GM21576 (cell line): ENCODE measurements at regions not wholly inside any gene's neighbourhood (a gene's known extent, or its start where the extent isn't known, plus 50 kb on each side); places are given as distances from the start of the nearest gene placed in this dataset.

Experiments used
- ATAC-seq: cut with Tn5 transposase; IDR thresholded peaks from one replicate; pipeline ENCODE4 v1.9.1; 2021; ENCODE audit warnings: mild to moderate bottlenecking, moderate library complexity; ENCODE audit not compliant: unreplicated experiment

DNA sequence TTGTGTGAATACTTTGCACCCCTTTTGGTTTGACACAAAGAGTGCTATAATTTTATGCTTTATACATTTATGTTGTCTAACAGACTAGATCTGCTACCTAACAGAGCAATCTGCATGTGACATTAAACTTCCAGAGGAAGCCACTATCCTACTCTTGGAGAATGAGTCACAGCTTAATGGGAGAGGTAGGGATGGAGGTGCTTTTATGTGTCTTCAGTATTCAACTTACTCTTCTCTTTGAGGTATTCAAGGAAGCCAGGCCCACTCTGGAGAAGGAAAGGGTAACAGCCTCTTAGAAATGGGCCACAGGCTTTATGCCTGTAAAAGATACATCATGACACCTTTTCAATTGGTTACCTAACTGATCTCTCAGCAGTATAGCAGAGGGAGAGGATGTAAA is 85.8 kb upstream of the NEUROD1 start:
- no peak for ATAC-seq

DNA sequence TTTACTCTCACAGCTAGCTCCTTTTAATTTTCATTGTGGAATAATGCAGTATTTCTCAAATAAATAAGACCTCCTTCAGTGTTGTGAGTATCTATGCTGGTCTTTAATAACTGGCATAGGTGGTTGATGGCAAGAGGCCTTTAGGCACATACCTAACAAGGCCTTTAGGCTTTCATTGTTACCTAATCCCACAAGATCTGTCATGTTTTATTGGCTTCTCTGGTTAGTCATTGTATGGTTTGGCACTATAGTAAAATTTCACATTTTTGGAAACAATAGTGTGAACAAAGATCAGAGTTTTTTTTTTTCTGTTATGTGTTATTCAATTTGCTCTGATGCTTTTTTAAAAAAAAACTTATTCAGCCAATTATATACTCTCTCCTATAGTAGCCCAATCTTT is 89.8 kb upstream of the NEUROD1 start:
- no peak for ATAC-seq

DNA sequence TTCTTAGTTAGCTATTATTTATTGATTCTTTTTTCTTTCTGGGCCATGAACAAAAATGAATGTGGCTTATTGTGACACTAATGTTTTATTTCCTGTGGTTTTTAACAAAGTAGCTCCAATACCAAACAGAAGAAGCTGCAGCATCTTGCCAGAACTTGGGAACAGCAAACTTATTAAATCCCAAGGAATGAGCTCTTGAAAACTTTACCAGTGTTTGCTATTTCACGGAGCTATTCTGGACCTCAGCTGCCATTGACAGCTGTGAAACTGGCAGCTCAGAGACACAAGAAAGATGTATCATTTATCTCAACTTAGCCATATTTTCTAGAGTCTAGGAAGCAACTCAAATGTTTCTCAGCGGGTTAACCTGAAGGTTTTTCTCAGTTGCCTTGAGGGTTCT is 91.0 kb upstream of the NEUROD1 start:
- no peak for ATAC-seq

DNA sequence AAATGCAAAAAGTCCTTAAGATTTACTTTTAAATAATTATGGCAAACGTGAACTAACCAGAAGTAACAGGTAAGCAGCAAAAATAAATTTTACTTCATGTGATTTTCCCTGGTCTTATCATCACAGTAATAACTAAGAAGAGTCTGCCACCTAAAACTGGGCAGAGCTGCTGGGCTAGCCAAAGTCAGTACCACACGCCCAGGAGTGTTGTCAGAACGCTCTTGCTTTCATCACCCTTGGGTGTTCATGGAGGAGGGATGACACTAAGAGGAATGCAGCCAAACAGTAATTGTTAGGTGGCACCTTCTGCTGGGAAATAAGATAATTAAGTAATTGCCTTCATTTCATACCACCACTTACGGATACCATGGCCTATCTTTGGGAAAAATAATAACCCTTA is 92.0 kb upstream of the NEUROD1 start:
- no peak for ATAC-seq

DNA sequence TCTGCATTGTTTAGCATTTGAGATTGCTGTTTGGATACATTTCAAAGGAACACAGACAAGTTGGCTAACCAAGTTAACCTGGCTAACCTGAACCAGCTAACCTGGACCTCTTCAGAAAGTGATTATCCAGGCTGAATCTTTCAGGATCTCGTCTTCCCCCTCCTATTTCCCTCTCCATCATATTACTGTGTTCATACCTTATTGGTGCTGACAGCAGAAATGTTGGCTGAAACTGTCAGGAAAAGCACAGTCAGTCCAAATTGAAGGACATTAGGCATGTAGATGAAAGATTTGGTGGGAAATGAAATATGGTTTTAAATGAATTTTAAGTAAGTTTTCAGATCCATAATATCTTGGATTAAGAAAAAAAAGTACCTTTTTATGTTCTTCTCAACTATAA is 92.5 kb upstream of the NEUROD1 start:
- ATAC-seq: no peak

DNA sequence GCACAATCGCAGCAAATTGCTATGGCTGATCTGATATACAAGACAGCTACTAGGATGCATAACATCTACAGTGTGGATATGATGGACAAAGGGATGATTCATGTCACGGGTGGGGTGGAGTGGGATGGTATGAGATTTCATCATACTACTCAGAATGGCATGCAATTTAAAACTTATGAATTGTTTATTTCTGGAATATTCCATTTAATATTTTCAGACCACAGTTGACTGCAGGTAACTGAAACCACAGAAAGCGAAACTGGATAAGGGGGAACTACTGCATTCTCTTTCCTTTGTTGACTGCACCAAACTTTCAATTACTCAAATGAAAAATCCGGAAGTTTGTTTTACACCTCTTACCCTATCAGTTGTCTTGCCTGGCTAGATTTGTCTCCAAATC is 94.4 kb upstream of the NEUROD1 start:
- peak; percentile 62 for ATAC-seq

DNA sequence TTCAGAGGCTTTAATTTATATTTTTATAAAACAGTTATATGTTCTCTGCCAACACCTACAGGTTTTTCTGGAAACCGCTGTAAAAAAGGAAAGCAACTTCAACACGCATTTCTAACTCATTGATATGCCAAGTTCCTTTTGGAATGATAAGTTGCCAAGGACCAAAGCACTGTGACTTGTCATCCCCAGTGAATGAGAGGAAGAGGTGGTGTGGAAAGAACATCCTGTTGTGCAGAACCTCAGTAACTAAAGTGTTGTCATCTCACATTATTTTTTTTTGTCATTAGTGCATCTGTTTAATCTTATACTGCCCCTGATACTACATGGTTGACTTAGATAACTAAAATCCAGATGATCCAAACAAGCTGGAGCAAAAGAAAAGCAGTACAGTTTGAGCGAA is 96.0 kb upstream of the NEUROD1 start:
- ATAC-seq: no peak

DNA sequence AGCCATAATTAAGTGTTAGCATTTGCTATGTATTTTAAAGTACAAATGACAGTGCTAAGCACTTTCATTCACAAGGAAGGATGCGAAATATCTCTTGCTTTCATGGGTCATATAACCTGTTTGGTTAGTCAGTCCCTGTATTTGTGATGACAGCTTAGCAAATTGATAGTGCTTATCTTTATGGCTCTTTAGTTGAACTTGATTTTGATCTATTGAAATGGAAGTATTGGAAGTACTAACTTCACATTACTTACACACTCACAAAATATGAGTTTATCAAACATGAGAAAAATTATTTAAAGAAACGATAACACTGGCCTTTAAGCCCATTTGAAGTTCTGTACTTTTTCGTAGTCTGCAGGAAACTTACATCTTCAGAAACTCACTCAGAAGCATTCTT is 97.4 kb upstream of the NEUROD1 start:
- ATAC-seq: no peak

DNA sequence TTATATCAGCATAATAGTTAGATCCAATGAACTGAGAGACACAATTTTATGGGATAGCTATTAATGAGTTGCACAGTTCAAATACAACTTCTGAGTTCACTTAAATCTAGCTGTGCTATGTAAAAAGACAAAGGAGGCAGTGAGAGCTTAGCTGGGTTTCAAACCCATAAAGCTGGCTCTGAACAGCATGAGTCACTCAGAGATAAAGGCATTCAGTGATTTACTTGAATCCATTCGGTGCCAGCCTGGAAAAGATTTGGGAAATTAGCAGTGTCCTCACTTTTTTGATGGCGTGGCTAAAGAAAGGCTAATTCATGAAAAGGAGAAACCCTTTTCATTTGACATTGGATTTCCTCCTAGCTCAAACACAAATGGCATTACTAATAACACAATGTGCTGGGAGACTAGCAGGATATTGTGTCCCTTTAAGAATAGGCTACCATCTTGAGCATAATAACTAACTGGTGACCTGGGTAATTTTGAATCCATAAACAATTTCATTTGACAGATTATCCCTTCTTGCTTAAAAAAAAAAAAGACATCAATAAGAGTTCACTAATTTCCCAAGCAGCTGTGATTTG is 98.4 kb upstream of the NEUROD1 start:
- no peak for ATAC-seq

DNA sequence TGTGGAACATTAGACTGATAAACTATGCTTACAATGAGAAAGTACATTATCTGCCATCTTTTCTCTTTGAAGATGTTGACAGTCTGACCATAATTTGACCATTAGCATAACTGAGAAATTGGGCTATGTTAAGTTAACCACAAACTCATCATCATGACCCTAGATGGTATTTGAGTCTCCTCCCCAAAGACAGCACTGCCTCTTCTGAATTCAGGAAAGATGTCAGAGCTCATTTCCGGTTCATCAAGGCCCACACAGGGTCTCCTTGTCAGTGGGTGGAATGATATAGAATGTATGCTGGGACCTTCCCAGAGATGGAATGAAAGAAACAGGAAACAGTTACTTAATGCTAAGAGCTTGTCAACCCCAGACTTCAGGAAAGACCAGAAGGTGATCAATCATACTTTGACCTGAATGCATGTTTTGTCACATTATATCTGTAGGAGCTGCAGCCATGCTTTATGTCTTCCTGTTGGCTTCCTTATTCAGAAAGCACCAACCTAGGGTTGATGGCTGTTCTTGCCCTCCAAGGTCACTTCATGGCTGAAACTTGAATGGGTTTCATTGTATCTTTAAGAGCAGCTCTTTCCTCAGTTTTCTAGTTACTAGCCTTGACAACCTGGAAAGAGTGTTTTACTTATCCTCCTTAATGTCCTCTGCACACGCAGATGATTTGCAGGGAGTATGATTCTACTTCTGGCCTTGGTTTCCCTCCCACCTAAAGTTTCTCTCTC is 99.1 kb upstream of the NEUROD1 start:
- no peak for ATAC-seq

DNA sequence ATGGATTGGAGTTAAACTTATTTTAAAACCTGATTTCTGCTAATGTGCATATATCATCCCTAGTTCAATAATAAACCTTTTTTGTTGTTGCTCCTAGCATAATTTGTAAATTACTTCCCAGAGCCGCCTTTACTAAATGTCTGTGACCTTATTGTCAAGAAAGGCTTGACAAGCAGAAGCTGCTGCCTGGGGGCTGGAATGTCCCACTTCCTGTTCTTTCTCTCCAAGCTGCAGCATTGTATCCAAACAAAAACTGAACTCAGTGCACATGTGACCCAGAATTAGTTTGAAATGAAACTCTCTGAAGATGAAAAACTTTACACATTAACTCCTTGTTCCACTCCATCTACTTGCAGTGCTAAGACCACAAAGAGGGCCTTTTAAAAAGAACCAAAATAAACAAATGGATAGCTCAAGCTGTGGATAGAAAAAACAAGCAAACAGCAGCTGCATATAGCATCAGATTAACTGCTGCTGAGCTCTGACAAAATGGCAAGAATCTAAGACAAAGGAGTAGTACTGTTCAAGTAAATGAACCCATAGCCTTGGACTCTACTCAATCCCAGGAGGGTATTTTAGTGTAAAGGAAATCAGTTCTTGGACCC is 99.8 kb upstream of the NEUROD1 start:
- ATAC-seq: peak; percentile 56

DNA sequence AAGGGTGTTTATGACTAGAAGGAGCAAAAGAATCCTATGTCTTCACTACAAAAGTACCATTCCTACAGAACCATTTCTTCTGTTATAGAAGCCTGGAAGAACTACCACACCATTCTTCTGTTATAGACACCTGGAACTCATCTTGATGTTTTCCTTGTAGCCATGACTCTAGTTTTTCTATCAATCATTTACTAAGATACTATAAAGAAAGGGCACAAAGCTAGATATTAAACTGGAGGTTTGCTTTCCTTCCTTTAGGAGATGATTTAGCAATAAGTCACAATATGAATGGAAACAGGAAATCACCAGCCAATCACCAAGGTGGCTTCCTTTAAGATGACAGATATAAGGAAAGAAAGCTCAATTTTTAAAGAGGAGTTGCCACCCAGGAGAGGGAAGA is 100.3 kb upstream of the NEUROD1 start:
- no peak for ATAC-seq

DNA sequence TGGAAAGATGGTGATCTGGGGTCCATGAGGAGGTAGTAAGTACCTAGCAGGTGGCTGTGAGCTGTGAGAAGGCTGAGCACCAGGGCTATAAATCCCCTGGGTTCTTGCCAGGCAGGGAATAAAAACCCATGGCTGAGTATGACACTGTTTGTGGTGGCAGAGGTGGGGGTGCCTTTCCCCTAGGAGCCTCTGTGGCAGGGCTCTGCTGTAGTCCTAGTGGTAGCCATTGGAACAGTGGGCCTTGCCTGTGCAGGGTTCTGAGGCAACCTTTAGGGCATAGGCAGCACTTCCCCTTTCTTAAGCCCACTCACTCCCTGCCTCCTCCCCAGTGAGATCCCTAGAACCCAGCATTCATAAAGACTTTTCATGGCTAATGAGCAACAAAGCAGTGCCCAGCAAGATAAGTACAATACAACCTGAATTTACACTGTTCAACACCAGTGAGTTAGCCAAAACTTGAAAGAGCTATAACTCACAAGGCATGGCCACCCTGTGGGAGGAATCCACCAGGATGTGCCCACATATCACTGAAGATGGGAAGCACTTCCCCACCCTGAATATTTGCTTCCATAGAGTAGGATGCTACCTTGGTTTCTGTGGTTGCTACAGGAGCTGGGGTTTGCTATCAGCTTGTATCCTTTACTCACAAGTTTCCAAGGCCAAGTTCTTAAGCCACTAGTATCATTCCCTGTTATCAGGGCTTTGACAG is 100.9 kb upstream of the NEUROD1 start:
- ATAC-seq: peak; percentile 39

DNA sequence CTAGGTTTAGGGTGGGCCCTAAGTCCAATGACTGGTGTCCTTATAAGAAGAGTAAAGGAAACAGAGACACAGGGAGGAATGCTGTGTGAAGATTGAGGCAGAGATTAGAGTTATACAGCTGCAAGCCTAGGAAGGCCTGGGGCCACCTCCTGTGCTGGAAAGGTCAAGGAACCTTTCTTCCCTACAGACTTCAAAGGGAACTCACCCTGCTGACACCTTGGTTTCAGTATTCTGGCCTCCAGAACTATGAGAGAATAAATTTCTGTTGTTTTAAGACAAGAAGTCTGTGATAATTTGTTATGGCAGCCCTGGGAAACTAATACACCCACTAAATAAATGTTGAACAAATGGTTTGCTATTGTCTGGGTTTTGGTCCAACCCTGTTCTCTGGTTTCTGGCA is 102.3 kb upstream of the NEUROD1 start:
- ATAC-seq: no peak

DNA sequence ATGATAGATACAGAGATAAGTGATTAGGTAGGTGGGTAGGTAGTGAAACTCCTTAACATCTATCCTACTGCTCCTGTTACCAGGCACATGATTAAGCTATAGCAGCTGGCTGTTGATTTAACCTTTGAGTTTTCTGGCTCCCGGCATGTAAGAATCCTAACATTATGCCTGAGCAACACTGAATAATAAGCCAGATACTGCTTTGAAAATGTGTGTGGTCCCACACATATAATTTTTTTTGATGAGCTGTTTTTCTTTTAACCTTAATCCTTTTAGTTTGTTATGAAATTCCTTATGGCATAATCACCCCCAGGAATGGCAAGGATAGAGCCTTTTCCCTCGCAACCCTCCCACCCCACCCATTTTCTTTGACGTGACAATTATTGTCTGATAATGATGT is 104.2 kb upstream of the NEUROD1 start:
- no peak for ATAC-seq

DNA sequence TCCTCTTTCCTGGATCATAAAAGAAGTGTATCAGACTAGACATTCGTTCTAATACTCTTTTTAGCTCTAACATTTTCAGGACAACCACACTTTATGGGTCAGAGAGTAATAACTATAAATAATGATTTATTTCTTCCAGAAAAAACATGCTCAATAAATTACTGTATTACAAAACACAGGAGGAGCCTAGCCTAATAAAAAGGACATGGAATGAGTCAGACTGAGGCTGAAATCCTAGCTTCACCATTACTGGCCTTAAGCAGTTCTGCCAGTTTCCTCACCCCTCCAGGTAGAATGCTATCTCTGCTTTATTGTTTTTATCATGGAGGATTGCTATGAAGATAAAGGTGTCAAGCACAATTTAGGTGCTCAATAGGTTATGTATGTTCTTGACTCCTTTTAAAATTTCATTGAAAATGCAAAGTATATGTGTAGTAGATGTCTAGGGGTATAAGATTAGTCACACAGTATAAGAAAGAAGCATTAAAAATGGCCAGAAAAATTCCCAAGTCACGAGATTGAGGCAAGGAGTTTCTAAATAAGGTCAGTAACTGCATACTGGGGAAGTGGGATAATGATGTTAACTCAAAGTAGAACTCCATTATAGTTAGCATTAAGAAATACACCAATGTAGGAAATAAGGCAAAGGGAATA is 105.5 kb upstream of the NEUROD1 start:
- ATAC-seq: no peak

DNA sequence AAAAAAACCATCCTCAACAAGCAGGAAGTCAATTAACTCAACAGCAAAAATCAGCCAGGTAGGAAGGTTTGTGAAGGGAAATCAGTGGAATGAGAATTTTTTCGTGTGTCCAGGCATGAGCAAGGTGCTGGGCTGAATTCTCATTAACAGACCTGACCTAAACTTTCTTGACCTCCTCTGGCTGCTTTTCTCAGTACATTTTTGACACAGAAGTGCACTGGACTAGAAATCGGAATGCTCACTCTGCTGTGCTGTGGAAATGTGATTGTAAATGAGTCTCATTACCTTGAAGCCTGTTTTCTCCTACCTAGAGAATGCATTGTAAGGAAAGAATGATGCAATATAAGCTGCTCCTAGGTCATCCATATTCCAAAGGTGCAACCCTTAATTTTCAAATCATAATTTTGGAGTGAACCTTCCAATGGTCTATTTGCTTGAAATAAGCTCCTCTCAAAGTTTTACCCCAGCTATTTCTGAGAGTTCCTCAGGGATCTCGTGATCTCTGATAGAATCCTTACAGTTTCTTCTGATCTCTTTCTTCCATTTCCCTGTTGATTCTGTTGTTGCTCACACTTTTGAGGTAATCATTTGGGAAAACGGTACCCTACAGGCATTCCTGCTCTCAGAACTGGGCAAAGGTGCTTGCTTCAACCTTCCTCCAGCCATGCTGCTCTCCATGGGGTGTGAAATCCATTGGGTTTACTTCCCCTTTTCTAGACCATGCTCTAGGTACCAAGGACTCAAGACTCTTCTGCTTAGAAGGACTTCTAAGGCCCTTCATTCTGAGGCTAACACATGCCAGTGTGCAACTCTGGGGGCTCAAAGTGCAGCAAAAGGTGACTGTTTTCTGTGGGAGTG is 104.9 kb upstream of the ITPRID2 start:
- ATAC-seq: no peak

DNA sequence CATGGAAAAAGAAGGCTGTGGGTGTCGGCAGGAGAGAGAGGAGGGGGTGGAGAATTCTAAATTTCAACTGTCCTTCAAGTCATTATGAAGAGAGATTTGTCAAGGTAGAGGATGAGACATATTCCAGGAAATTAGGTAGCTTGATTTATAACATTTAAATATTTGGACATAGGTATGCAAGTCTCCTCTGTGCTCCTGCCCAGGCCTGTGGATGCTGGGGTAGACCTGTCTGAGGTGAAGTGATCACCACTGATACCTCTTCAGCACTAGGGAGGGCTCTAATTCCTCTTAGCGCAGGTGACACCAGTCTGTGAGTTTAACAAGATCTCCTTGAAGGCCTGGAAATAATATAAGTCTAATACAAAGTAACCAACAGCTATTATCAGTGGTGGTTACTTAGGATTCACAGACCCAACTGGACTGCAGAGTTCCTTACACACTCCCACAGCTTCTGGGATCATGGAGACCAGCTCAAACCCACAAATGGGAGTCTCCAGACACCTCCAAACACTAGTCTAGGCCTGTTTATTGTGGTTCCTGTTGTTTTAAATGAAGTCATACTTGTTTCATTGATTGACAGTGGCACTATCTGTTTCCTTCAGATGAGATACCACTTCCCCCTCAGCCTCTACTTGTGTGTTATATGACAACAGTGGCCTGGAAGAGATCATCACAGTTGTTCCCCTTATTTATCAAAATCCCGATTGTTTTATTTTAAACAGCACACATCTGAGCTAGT is 104.1 kb upstream of the ITPRID2 start:
- ATAC-seq: no peak

DNA sequence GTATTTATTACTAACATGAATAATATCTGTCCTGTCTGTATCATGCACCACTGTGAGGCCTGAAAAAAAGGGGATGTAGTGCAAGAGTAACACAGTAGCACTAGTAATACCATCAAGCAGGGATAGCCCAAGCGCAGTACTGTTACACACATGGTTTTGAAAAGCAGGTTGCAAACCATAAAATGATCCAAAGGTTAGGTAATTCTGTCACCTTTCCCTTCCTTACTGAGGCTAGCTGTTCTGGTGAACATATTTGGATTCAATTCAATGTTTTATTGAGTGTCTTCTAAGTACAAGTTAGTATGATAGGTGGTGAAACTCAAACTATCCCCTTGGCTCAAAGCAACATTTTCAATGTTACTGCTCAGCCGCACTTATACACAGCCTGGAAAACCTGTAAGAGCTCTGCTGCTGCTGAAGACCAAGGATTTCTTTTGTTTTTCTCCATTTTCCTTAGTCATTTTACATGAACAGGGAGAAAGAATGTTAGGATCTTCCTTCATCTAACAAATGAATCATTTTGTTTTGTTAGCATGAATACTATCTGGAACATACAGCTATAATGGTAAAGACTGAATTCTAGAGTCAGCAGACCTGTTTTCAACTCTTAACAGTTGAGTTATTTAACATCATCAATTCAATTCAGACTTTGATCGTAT is 102.5 kb upstream of the ITPRID2 start:
- no peak for ATAC-seq
